HG03442 (cell line): ENCODE measurements at regions not wholly inside any gene's neighbourhood (a gene's known extent, or its start where the extent isn't known, plus 50 kb on each side); places are given as distances from the start of the nearest gene placed in this dataset.
"Not testable (repeated sequence)": the region's sequence is repeated elsewhere in the genome, so short reads cannot be mapped to it uniquely, and the experiment has no call there.

Source experiments
- ATAC-seq: cut with Tn5 transposase; IDR thresholded peaks from one replicate; pipeline ENCODE4 v1.9.1; 2021; ENCODE audit warnings: mild to moderate bottlenecking, moderate library complexity; ENCODE audit not compliant: unreplicated experiment

DNA sequence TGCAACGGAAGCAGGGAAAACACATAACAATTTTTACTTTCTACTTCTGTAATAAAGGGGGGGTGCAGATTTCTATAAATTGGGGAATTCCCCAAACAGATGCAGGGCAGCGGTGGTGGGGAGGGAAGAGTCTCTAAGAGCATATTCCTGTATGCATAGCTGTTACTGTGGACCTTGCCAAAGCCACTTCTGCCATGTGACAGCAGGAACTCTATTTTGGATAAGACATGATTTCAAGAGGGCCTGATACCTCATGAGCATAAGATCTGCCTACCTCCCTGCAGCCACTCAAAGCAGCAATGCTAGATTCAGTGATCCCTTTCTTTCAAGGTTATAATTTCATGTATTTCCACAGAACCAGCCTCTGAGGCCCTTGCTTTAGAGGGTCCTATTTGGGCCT is 86.2 kb upstream of the CNKSR3 start:
- ATAC-seq: no peak

DNA sequence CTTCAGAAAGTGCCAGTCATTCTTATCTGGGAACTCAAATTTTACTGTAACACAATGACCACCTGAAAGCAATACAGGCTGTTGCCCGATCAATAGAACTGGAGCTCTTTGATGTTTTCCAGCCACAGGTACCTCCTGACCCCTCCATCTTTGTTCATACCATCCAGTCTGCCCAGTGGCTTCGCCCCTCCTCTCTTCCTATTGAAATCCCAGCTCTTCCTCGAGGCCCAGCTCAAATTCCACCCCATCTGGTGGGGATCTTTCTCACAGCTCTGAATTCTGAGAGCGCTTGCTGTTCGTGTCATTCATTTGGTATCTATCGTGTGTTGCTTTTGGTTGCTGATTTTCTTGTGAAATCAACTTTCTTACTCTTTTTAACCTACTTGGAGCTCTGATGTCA is 87.9 kb upstream of the CNKSR3 start:
- no peak for ATAC-seq

DNA sequence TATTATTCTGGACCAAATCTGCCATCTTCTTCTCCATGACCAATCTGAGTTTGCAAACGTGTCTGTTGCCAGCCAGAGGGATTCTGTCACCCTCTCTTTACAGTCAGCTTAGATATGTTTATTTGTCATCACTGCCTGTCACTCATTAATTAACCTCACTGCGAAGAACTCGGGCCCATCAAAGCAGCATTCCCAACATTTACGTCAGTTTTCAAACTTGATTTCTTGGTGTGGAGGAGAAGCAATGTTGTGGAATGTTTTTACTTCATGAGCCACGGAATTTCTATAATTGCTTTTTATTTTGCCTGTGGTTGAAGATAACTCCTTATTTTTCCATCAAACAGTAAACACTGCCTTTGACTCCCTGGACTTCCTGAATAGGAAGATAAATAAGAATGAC is 91.8 kb upstream of the CNKSR3 start:
- no peak for ATAC-seq

DNA sequence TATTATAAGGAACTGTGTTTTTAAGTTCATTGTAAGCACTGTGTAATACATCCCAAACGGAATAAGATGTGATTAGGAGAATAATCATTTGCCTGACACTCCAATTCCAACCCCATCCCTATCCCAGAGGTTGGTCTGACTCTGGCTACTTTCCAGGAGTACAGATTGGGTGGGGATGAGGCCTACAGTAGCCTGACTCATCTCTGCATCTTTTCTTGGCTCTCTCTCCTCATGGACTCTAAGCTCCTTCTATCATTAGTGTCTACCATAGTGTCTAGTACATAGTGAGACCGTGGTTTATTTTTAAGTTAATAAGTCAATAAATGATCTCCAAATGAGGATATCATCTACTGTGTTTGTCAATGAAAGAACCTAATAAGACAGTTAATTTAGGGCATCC is 92.2 kb upstream of the CNKSR3 start:
- no peak for ATAC-seq

DNA sequence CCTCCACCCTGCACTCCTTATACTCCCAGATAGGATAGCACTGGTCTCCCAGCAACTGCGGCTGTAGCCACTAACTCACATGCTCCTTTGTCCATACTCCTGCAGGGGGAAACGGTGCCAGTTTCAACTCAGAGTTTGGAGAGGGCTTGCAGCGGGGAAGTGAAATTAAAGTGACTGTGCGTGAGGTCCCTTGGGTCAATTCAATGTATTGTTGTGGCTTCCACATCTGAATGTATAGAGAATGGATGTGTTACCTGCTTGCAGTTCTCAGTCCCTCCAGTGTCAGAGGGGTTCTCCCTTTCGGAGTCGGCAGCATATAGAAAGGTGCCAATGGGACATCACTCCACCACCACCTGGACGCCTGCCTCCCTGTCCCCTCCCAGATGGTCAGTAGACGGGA is 93.6 kb upstream of the CNKSR3 start:
- ATAC-seq: peak; percentile 27

DNA sequence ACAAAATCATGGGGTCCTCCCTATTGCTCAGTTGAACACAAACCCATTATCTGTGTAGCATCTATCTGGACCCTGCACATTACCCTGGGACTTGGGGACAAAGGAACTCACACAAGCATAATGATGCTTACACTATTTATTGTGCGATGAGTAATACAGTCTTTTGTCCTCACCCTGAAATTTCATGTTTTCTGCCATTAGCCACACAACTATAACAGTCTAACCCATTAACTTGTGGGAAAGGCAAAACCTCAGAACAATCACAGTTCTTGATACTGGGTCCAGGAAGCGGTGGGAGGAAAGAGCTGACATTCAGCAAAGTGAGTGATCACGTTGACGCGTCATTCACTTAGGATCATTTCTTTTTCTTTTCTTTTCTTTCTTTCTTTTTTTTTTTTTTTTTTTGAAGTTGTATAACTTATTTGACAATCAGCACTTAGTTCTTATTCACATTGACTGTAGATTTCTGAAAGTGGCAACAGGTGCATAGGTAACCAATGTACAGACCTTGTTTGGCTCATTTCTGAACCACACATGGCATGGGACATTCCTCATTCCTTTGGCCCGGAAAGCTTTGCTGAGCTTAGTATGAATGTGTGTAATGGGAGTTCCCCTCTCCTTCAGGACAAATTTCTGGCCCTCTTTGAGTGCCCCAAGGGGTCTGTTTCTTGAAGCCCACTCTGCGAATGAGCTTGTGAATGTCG is 94.8 kb upstream of the CNKSR3 start:
- ATAC-seq: peak; percentile 51

DNA sequence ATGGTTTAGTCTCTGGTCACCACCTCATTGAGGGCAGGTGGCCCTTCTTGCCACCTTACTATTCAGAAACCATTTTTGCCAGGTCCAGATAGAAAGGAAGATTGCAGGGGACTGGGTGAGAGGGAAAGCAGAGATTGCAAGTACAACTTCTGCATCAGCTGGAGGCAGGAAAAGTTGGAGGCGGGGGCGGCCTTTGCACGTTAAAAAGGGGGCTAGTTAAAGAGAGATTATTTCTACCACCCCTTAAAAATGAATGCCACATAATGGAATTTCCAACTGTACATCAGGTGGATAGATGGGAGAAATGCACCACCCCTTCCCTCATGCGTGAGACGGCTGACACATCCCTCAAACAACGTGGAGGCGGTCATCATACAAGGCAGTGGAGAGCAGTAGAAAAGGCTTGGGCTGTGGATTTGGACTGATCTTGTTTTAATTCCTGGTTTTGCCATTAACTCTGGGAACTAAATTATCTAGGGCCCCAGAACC is 95.4 kb upstream of the CNKSR3 start:
- no peak for ATAC-seq

DNA sequence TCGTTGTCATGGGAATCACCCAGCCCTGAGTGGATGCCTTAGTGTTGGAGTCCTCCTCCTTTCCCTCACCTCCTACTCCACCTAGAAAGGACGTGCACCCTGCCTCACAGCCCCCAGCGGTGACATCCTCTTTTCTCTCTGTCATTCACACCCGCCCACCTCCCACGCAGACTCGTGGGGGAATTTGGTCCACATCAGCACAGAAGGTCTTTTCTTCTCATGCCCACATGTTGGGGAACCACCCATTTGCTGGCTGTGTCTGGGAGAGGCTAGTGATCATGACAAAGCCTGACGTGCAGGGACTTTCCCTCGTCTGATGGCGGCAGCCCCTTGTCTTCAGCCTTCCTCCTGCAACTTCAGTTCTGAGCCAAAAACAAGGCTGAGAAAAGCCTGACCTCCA is 96.0 kb upstream of the CNKSR3 start:
- ATAC-seq: peak; percentile 77

DNA sequence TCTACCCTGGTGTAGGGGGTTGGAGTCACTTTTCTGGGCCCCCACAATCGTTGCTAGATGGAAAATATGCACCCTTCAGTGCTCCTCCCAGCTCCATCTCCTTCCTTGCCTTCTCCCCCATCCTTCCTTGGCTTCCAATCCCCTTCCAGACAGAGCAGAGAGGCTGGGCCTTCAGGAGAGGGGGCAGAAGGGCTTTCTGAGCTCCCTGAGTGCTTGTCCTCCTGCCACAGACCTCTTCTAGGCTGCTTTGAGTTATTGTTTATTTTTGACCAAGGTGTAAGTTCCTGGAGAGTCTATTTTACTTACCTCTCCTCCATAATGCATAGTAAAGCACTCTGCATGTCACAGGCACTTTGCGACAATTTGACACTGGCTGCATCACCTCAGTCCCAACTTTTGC is 96.4 kb upstream of the CNKSR3 start:
- no peak for ATAC-seq

DNA sequence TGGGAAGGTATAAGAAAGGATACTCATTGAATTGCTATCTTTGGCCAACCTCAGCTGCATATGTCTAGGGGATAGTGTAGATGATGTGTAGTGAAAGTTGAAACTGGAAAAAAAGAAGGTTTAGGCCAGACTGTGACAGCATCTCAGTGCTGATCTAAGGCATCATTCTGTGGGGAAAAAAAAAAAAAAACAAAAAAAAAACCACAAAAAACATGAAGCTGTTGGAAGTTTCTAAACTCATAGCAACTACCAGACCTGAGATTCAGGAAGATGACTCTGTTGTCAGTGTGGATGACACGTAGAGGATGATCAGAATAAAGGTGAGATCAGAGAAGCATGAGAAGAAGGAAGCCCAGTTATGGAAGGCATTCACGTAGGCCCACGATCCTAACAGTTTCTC is 100.8 kb upstream of the CNKSR3 start:
- ATAC-seq: peak; percentile 36

DNA sequence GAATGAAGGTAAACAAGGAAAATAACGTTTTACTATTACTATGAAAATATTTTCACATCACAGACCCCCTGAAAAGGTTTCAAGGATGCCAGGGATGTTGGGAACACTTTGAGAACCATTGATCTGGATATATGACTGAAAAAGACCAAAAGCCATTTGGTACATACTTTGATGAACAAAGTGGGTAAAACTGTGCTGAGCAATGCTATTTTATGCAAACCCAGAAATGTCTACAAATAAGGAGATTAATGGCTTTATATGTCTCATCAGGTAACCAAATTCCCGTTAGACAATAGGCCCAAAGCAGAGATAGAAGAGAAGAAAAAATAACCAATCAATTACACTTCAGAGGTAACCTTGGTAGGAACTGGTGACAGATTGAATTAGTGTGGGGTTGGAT is 101.4 kb upstream of the CNKSR3 start:
- ATAC-seq: no peak

DNA sequence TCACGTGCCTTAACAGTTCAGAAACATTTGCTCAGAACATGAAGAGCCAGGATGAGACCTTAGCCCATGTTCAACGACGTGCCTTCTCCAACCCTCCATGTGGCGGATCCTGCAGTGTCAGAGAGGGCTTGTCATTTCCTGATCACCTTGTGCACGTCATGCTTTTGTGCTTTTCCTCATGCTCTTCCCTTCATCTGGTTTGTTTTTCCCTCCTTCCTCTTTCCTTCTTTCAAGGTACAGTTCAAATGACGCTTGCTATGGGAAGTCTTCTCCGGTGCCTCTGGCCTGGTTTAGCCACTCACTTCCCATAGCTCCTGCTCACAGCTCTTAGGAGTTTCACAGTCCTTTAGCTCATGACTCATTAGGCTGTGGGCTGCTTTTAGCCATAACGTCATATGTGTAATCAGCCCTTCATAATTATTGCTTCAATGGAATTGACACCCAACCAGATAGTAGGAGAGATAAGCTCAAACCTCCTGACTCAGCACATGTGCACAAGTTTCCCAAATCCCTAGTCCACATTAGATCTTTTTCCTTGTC is 102.7 kb upstream of the CNKSR3 start:
- no peak for ATAC-seq

DNA sequence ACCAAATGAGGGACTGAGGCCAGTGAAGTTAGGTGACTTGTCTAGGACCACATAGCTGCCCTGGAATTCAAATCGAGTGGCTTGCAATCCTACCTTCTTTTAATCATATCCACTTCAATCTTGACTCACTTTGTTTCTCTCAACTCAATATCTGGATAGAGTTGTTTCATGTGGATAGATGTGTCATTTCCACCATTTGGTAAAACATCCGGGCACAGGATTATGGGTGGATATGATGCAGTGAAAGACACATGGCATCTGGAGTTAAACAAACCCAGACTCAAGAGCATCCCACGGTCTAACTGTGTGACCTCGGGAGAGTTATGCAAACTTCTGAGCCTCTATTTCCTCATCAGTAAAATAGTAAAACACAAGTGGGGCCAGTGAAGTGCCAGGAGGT is 103.6 kb upstream of the CNKSR3 start:
- no peak for ATAC-seq

DNA sequence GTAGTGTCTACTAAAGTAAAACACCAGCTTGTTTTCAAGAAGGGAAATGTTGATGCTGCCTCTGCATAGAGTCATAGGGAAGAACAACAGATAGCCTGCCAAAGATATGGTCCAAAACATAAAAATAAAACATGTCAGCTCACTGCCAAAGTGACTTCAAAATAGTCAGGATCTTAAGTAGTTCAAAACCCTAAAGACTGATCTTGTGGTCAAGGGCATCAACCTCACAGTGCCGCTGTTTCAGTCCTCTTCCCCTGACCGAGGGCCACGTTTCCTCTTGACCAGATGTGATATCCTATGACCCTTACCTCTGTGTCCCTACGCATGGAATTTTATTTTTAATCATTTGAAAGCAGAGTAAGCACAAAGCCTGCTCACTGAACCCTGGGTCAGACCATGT is 104.2 kb upstream of the CNKSR3 start:
- no peak for ATAC-seq

DNA sequence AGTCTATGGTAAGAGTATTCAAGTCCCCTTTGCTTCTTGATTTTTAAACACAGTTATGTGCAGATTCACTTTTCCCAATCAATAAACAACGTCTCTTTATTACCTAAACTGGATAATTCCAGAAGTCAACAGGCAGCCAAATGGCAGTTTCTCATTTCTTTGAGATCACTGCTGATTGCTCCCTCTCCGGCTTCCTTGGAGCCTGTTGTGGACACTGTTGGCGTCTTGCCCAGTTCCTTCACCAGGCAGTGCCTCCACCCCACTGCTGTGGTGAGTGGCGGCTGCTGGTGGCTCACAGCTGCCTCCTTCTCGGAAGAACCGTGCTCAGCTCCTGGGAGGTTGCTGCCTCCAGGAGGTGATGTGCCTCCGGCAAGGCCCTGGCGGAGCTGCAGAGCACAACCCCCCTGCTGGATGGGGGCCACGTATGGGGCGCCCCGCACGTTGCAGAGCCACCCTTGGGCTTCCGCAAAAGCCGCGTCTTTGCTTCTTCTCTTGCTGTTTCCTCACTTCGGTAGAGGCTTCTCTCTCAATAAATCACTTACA is 105.1 kb upstream of the CNKSR3 start:
- ATAC-seq: no peak

DNA sequence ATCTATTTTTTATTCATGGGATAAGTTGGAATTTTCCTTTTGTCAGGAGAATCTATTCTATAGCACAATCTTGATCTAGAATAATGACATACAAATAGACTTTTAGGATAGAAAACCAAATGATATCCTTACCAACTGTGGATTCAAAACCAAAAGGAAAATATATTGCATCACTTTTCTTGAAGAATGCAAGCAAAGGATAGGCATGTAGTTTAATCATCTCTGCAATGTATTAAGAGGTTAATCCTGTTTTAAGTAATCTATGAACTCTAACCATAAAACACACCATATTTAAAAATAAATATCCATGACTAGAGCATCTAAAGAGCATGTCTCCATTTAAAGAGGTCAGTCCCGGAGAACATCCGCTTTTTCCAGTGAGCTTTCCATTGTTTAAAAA is 106.7 kb upstream of the CNKSR3 start:
- no peak for ATAC-seq

DNA sequence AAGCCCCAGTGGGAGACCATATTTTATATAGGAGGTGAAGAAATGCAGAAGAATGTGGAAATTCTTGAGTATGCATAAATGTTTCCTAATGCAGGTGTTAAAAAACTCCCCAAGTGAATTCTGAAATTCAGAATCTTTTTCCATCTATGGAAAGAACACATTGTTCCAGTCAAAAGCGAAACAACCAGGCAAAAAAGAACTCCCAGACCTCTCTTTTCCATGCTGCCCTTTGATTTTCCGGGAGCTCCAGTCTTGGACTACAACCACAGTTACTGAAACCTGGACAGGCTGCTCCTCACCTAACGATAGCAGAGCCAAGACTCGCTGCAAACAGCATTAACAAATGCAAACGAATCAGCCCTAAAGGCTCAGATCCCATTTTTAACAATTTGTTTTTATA is 108.7 kb upstream of the CNKSR3 start:
- no peak for ATAC-seq

DNA sequence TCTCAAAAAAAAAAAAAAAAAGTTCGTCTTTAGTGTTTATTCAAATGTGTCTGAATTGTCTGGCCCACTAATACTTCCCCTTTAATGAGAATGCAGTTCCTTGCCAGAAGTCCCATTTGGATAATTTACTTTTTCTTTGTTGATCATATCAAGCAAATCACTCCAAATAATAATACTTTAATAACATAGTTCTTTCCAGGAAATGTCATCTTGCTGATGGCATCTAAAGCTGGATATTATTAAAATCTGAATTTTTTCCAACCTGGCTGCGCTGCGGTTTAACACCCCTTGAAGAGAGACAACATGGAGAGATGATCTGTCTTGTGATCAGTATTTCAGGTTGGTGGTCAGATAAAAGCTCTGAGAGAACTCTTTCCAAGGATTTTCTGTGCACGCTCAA is 111.2 kb upstream of the CNKSR3 start:
- no peak for ATAC-seq

DNA sequence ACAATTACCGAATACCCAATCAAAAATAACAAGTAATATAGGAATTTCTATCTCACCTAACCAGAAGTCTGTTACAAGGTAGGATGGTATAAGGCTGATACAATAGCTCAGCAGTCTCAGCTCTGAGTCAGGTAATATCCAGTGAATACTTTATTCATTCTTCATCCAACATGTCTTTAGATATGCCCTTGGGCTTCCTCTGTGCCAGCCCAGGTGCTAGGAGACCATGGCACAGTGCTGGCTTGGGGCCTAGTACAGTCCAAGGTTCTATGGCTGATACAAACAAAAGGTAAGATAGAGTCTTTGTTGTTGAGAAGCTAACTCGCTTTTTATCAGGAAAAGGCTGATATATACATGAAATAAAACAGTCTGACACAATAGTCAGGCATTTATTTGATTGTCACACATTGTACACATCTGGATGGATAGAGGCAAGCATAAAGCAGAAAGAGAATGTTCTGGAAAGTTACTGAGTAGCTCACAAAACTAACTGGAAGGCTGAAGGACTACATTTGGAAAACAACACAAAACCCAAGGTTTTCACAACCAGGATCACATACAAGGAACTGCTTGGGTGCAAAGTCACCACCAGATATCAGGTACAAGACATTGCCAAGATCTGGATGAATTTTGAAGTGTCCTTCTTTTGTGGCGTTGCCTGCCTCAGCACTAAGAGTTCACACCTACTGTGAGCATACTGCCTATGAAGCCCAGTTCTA is 110.4 kb upstream of the SCAF8 start:
- ATAC-seq: no peak

DNA sequence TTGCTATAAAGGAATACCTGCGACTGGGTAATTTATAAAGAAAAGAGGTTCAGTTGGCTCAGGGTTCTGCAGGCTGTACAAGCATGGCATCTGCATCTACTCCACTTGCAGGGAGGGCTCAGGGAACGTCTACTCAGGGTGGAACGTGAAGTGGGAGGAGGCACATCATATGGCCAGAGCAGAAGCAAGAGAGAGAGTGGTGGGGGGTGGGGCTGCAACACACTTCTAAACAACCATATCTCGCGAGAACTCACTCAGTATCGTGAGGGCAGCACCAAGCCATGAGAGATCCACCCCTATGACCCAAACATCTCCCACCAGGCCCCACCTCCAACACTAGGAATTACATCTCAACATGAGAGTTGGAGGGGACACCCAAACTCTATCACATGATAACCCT is 109.8 kb upstream of the SCAF8 start:
- ATAC-seq: no peak

DNA sequence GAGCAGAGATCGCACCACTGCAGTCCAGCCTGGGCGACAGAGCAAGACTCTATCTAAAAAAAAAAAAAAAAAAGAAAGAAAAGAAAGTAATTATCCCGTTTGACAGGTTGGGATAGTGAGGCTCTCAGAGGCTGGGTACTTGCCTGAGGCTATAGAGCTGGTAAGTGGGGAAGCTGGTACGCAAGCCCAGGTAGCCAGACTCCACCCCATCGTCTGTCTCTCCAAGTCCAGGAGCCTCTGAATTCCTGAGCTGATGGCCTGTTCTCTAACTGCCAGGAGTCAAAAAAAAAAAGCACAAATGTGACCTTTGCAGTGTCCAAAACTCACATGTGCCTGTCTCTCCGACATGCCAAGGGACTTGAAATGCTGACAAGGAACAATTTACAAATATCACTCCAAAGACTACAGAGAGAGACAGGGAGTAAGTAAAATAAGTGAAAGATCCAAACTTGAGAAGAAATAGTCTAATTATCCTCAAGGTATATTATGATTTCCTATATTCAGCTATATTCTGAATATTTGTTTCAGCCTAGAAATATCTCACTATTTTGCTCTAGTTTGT is 109.1 kb upstream of the SCAF8 start:
- ATAC-seq: no peak

DNA sequence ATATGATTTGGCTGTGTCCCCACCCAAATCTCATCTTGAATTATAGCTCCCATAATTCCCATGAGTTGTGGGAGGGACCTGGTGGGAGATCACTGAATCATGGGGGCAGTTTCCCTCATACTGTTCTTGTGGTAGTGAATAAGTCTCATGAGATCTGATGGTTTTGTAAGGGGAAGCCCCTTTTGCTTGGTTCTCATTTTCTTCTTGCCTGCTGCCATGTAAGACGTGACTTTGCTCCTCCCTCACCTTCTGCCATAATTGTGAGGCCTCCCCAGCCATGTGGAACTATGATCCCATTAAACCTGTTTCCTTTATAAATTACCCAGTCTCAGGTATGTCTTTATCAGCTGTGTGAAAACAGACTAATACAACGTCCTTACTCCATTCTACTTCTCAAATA is 108.5 kb upstream of the SCAF8 start:
- not testable (repeated sequence) for ATAC-seq
